ENCODE measurements at regions not wholly inside any gene's neighbourhood (a gene's known extent, or its start where the extent isn't known, plus 50 kb on each side); places are given as distances from the start of the nearest gene placed in this dataset.

DNA sequence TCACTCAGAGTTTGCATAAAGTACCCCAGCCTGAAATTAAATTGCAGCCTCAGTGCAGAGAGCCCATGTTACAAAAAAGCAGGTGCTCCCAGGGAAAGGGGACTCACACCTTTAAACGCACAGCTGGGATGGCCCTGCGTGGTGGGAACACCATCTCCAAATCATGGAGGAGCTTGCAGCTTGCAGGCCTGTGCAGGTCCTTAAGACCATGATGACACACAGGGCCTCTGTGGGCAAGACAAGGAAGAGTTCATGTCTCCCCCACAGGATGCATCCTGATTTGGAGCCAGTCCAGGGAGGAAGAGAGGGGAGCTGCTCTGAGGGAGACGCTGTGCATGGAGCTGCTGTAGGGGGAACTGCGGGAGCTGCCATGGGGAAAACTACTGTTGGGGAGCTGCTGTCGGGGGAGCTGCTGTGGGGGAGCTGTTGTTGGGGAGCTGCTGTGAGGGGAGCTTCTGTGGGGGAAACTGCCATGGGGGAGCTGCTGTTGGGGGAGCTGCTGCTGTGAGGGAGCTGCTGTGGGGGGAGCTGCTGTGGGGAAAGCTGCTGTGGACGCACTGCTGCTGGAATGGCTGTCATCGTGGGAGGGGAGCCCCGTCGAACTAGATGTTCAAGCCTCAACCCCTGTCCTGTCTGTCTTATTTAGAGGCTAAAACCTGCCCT is 113.9 kb downstream of the MATN1 start:
- no peak for DNase-seq (ENCODE audit: low spot score)

DNA sequence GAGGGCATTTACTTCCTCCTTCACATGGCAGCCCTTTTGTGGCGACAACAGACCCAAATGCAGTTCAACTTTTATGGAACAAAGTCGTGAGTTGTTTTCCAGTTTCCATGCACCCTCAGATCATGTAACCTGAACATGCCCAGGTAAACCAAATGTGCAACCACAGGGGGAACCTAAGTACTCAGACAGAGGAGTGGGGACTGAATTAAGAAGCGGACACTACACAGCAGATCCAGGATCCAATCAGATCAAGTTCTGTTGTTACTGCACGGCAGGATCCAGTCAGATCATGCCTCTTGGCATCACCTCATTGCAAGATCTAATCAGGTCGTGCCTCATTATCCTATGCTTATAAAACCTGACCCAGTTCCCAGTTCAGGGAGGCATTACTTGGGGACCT is 115.7 kb downstream of the MATN1 start:
- DNase-seq (ENCODE audit: low spot score), result no peak

DNA sequence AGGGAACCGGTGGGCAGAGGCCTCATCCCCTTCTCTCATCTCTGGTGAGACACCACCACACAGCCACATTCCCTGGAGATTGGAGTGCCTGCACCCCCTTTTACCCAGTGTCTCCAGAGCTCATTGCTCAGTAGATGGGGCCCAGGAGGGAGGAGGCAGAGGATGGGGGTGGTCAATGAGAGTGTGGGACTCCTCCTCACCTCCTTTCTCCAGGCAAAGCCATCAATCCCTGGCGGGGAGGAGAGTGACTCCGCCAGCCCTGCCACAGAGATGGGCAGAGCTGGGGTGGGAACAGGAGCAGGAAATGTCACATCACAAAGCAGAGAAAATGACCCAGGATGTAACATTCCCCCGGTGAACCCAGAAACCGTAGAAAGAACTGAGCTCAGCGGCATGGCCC is 117.2 kb downstream of the MATN1 start:
- DNase-seq (ENCODE audit: low spot score), result no peak

DNA sequence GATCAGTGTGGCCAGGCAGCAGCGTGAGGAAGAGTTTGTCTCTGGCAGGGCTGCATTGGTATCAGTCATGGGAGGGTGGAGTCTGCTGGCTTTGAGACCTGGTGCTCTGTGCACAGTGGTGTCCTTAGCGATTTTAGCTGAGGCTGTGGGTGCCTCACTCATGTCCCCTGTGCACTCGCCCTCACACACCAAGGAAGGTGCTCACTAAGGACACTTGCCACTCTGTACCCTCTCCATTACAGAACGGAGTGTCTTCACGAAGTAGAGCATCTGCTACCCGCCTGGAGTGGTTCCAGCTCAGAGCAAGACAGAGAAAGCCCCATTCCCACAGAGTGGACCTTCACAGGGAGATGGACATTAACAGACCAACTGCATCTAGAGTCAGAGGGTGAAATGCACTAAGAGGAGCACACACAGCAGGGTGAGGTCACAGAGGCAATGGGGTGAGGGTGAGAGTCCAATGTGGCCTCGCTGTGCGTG is 117.9 kb downstream of the MATN1 start:
- no peak for DNase-seq (ENCODE audit: low spot score)

DNA sequence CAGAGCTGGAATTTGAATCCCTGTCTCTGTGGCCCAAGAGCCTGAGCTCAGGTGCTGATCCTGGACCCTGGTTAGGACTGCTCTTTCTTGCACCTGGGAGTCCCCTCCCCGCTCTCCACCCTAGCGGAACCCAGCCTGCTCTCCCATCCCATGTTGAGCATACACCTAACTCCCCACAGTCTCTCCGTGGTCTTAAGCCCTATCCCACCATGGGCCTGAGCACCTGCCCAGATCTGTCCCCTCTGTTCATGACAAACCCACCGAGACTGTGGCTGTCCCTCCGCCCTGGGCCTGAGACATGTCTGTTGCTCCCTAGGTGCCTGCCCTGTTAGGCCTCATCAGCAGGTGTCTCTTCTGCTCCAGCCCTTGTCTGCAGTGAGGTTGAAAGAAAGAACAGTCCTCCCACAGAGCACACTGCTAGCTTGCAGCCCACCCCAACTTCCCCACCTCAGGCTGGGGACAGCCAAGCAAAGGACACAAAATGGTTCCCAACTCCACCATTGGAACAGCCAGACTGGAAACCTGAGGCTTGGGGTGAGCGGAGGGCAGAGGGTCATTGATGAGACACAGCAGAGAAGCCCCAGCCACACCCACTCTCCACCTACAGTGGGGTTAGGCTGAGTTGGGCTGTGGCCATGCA is 118.5 kb downstream of the MATN1 start:
- DNase-seq (ENCODE audit: low spot score), result no peak

DNA sequence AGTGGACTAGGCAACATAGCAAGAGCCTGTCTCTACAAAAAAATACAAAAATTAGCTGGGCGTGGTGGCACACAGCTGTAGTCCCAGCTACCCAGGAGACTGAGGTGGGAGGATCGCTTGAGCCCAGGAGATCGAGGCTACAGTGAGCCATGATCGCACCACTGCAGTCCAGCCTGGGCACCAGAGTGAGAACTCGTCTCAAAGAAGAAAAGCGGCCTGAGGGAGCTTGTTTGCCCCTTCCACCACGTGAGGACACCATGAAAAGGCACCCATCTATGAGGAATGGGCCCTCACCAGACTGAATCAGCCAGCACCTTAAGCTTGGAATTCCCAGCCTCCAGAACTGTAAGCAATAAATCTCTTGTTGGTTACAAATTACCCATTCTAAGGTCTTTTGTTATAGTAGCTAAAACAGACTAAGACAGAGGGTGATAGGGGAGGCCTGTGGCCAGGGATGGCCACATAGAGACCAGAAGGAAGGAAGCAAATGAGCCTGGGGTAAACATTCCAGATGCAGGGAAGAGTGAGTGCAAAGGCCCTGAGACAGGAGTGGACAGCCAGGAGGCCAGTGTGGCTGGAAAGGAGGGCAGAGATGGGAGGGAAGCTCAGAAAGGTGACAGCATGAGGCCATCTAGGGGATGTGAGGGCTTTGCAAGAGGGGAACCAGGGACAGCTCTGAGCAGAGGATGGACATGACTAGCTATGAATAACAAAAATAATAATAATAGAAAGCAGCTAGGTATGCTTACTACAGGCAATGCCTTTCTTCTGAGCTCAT is 120.1 kb downstream of the MATN1 start:
- no peak for DNase-seq (ENCODE audit: low spot score)

DNA sequence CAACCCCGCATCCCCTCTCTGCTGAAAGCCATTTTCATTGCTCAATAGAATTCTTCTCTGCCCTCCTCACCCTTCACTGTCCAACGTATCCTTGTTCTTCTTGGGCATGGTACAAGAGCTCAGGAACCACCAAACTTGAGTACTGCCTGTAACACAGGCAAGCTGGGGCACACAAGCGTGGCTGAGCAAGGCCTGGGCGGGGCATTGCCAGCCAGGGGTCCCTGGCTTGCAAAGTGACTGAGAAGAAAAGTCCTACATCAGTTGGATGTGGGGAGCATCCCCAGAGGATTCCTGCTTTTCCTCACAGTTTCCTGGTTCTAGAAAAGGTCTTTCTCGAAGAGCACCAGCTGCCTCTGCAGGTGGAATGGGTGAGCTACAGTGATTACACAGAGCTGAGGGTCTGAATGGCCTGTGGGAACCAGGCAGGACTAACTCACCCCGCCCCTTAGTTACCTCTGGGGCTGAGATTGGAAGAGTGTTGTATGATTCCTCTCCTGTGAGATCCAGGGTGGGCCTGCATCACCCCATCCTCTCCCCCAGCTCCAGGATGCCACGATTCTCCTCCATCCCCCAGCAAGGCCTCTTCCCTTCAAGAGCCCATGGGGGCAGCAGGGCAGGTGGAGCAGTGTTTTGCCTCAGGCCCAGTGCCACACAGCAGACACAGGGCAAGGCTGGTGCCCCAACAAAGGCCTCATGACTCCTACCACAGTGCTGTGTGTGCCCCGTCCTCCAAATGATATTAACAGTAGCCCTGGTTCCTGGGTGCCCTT is 121.9 kb downstream of the MATN1 start:
- no peak for DNase-seq (ENCODE audit: low spot score)

DNA sequence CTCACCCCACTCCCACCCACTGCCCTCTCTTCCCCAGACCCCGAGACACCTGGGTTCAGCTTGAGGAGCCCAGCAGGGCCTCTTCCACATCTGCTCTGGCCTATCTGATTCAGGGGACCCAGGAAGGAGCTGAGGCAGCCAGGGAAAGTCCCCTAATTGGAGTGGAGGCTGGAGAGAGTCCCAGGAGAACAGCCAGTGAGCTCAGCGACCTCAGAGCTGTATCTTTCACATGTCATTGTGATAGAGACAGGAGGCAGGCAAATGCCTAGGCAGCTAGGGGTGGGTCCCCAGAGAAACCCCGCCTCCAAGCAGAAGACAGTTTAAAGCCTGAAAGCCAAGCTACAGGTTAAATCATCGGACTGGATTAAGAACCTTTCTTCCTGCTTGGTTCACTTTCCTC is 122.7 kb downstream of the MATN1 start:
- DNase-seq (ENCODE audit: low spot score), result no peak

DNA sequence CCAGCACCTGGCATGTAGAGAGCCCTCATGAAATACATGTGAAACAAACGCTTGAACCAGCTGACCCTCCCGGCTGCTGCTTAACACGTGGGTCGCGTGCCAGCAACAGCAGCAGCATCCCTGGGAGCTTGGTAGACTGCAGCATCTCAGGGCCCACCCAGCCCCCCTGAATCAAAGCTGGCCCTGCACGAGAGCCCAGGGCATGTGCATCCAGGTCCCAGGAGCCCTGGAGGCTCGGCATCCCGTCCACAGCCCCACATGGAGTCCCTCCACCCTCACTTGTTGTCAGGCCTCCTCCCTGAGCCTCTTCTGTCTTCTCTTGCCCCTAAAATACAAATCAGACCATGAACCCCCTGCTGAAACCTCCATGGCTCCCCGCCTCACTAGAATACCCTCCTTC is 123.1 kb downstream of the MATN1 start:
- no peak for DNase-seq (ENCODE audit: low spot score)

DNA sequence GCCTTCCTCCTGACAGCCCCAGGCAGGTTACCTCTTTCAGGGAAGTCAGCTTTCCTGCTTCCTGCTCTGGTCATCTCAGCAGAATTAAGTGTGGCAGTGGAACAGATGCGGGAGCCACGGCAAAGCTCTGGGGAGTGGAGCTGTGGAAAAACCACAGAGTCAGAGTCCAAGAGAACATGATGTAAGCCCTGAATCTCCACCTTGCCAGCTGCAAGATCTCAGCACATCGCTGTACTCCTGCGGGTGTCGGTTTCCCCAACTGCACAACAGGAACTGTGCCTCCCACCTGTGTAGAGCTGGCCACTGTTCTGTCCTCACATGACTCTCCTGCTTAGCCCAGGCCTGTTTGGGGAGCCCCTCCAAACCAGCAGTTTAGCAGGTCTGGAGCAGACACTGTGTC is 123.7 kb downstream of the MATN1 start:
- DNase-seq (ENCODE audit: low spot score), result no peak

DNA sequence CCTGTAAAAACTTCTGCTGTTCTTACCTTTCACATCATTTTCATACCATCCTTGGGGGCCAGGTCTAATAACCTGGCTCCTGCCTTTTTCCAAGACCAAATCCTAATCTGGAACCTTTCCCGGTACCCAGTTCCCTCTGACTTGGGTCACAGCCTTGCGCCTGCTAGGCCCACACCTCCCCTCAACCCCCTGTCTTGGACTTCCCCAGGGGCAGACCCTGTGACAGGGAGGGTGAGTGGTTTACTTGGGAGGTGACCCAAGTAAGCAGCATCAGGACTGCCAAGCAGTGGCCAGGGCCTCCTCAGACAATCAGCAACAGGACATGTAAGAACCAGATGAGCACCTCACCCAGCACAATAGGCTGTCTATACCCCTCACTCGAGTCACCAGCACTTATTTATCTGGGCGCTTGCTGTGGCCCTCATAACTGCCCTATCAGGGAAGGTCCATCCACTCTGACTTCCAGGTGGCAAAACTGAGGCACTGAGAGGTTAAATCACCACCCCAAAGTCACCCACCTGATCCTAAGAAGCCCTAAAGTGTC is 124.7 kb downstream of the MATN1 start:
- DNase-seq (ENCODE audit: low spot score), result no peak

DNA sequence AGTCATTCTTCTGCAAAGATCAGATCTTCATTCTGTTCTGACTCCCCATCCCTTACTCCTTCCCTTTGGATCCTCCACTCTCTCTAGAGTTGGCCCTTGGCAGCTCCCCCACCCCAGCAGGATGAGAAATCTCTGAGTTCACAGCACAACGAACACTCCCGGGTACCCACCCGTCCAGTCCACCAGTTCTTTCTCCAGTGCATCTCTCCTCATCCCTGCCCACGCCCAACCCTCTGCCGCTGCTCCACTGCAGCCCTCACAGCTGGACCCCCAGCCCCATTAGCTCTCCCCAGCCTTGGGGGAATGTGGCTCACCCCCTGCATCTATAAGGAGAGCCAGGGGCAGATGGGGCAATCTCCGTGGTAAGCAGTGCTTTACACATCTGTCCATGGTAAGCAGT is 125.7 kb downstream of the MATN1 start:
- DNase-seq (ENCODE audit: low spot score), result no peak

DNA sequence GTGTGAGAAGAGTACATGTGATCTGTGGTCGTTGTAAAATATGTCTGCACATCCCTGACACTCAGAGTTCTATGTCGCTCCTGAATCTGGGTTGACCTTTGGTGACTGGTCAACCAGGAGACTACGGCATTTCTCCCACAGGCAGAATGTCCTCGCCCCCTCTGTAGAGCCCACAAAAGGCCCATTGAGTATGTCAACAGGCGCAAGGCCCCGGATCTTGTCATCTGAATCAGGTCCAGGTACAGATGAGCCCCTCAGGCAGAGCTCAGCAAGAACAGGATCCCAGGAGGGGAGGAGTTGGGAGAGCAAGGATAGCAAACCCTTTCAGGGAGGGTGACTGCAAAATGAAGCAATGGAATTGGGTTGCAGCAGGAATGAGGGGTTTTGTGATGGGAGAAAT is 126.5 kb downstream of the MATN1 start:
- DNase-seq (ENCODE audit: low spot score), result no peak

DNA sequence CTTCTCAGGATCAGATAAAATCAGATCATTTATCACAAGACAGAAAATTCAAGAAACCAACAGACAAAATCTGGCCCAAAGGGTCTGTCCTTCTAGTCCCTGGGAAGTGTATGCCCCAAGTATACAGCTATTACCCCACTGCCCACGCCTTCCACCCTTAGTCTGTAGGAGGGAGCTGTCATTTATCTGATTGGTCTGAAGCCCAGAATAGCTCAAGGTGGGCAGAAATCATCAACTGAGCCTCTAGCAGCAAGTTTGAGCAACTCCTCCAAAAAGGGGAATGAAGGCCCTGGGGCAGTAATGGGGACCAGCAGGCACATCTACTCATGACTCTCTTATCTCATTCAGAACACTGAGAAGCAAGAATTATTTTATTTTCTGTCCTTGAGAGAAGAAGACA is 126.9 kb downstream of the MATN1 start:
- no peak for DNase-seq (ENCODE audit: low spot score)

DNA sequence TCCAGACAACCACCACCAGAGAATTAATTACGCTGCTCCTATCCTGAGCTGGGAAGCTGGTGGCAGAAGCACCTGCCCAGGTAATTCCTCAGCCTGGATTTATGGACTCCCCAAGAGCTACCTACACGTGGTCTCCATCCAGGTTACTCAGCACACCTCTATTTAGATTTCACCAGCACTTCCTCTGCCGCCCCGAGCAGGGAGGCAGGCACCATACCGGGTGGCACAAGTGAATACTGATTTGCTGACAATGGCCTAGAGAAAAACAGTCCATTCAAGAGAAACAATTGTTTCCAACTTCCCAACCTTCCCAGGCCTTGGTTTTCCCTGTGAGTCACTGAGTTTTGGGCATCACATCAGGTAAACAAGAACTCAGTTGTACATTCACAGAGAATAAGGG is 134.3 kb downstream of the MATN1 start:
- no peak for DNase-seq (ENCODE audit: low spot score)

DNA sequence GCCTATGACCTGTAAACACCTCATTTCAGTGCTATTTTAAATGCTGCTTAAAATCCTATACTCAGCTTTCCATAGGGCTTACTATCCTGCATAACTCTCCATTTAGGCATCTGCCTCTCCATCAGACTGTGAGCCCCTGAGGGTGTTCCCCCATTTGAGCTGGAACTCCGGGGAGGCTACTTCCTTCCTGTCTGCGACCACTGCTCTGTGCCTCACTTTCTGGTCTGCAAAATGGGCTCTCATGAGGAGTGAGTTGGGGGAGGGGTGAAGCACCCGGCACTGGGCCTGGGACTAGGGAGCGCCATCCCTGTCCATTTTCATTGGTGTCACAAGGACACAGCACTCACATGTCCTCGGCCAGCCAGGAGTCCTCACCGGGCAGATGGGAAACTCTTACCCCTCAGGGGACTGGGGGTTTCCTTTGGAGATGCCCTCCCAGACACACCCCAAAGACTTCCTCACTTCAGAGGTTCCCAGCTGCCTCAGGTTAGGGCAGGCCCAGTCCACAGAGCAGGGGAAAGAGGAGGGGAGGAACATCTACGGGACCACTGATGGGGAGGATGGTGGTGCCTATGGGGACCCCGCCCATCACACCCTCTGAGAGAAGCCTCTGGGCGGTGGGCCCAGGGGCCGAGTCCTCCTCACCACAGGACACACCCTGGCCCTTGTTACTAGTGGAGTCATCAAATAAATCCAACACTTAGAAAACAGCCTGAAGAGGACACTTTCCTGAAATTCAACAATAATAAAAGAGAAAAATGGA is 134.9 kb downstream of the MATN1 start:
- DNase-seq (ENCODE audit: low spot score), result no peak

DNA sequence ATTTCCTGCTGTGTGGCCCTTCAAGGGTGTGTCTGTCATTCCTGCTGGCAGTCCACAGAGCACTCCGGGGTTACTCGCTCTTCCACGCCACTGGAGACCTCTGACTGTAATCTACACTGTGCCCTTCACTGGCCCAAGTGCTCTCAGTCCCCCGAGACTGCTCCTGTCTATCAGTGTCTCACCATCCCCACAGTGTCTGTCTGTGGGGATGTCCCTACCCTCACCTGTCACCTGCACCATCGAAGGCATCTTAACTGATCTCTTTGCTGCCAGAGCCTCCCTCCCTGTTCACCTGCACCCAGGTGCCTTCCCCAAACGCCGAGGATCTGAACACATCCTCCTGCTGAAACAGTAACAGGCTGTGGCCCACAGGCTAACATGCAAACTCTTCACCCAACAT is 136.7 kb downstream of the MATN1 start:
- no peak for DNase-seq (ENCODE audit: low spot score)

DNA sequence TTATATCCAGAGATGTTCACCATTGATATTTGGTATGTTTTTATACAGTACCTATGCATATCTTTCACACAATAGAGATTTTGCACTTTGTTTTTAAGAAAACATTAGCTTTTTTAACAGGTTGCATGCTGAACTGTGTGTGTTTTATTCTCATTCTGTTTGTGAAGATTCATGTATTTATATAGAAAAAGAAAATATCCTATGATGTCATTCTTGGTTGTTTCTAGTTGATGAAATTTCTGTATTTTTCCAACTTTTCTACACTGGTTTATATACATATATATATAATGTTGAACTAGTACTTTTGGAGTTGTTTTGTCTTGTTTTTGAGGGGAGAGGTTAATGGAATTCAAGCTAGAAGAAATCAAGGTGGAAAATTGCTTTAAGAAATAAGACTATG is 143.8 kb downstream of the MATN1 start:
- DNase-seq (ENCODE audit: low spot score), result no peak

DNA sequence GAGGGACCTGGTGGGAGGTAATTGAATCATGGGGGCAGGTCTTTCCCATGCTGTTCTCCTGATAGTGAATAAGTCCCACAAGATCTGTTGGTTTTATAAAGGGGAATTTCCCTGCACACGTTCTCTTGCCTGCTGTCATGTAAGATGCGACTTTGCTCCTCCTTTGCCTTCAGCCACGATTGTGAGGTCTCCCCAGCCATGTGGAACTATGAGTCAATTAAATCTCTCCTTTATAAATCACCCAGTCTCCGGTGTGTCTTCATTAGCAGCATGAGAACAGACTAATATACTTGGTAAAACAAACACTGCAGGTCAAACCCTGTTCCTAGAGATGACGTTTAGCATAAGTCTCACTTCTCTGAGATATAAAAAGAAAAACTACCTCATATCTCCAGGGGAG is 148.3 kb downstream of the MATN1 start:
- DNase-seq (ENCODE audit: low spot score), result no peak

DNA sequence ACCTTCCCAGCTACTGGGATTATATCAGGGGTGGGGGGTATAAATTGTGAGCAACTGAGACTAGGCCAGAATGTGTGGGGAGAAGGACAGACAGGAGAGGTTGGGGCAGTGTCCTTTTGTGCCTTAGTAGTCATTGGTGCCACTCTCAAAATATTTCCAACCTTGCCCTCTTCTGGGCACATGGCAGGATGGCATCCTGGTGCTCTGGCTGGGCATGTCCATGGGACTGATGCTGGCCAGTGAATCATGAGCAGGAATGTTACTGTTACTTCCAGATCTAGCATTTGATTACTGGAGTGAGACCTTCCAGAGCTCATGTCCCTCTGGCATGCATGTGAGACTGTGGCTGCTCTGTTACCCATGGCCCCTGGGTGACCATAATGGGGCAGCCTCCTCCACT is 151.2 kb downstream of the MATN1 start:
- DNase-seq (ENCODE audit: low spot score), result no peak

DNA sequence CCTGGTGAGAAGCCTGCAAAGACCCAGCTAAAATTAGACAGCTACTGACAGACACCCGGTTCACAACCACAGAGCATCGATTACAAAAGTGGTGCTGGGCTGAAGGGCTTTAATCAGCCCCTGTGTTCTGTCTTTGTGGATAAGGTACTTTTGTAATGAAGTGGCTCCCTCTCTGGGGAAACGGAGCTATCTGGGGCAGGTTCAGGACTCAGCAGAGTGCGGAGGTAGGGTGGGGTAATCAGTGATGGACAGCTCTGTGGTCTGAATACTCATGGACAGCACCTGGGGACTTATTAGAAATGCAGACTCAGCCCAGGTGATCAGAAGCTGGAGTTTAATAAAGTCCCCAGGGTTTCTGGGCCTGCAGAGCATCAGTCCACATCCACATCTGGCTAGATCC is 152.0 kb downstream of the MATN1 start:
- DNase-seq (ENCODE audit: low spot score), result no peak

DNA sequence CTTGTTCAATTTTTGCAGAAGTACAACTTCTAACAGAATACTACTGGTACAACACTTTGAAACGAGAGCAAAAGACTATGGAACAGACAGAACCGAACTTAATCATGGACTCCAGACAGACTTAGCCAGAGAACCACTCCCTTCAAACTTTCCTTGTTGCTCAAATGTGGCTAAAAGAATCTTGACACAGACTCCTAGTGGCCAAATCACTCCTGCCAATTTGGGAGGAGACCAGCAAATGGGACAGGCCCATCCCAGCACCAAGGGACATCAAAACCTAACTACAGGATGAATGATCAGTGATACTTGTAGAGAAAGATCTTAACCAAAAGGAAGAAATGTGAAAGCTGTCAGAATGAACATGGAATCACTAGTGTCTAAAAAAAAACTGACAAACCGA is 154.0 kb downstream of the MATN1 start:
- no peak for DNase-seq (ENCODE audit: low spot score)
